VCaP (cell line): ENCODE measurements at regions not wholly inside any gene's neighbourhood (a gene's known extent, or its start where the extent isn't known, plus 50 kb on each side); places are given as distances from the start of the nearest gene placed in this dataset.

Experiments
- H3K27ac ChIP-seq: fragments of 450-650 bp; 2 replicates; pipeline ENCODE4 v1.5.1; 2017
- TF ChIP-seq, protein P1 (sequence below): fragments of 450-650 bp; conservative IDR thresholded peaks from 2 replicates; pipeline ENCODE4 v1.5.1; 2017; ENCODE audit warnings: mild to moderate bottlenecking, moderate library complexity

- no peak overlapping the region for H3K27ac ChIP-seq
- TF ChIP-seq, protein P1, sequence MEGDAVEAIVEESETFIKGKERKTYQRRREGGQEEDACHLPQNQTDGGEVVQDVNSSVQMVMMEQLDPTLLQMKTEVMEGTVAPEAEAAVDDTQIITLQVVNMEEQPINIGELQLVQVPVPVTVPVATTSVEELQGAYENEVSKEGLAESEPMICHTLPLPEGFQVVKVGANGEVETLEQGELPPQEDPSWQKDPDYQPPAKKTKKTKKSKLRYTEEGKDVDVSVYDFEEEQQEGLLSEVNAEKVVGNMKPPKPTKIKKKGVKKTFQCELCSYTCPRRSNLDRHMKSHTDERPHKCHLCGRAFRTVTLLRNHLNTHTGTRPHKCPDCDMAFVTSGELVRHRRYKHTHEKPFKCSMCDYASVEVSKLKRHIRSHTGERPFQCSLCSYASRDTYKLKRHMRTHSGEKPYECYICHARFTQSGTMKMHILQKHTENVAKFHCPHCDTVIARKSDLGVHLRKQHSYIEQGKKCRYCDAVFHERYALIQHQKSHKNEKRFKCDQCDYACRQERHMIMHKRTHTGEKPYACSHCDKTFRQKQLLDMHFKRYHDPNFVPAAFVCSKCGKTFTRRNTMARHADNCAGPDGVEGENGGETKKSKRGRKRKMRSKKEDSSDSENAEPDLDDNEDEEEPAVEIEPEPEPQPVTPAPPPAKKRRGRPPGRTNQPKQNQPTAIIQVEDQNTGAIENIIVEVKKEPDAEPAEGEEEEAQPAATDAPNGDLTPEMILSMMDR: no peak
Observed at GRCh38 chr3:99541181-99541580, 97.2 kb upstream of the COL8A1 start.

GRCh38 chr3:99537416-99537815 is 101.0 kb upstream of the COL8A1 start:
- H3K27ac ChIP-seq: no peak overlapping the region
- TF ChIP-seq, protein P1: no peak

GRCh38 chr3:99536555-99537314 is 101.7 kb upstream of the COL8A1 start:
- TF ChIP-seq, protein P1: no peak

DNA sequence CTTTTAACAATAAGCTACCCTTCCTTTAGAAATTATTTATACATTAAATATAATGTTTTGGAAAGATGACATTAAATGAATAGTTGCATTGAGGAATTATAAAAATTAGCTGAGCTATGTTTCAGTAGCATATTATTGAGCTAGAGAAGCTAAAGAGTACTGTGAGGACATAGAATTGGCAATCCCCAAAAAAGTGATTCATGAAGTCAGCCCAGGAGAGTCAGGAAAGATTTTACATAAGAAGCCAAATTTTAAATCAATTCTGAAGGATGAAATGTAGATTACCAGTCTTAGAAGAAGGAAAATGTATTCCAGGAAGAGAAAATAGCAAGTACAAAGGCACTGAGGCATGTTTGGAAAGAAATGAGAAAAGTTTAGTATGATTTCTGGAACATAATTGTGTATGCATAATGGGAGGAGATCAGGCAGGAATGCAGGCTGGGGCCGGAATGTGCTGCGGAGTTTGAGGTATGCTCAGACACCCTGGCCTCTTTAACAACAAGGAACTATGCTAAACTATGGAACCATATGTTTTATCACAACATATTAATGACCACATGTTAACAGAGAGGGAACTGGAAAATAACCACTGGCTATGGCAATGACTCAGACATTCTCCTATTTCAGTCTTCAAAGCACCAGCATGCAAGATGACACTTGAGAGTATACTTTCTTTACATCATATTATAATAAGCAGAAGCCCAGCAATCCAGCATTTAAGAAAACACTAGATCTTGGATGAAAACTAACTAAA is 103.3 kb upstream of the COL8A1 start:
- TF ChIP-seq, protein P1: no peak
- H3K27ac ChIP-seq: no peak overlapping the region

More at GRCh38 chr3:99536555-99537314, 101.7 kb upstream of the COL8A1 start:
- no peak overlapping the region for H3K27ac ChIP-seq

DNA sequence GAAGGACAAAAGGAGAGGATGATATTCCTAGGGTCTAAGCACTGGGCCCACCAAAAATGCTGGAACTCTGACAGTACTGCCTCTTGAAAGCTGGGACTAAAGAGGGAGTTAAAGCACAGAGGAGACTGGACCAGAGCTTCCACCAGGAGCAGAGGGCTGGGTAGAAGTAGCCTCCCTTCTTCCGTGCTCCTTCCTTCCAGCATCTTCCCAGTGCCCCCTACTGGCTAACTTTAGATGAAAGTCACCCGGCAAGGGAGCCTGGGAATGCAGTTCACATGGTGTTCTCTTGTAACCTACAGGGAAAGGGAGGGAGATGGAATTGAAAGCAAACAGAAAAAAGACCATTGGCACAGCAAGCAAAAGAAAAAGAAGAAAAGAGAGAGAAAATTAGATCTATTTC is 106.1 kb upstream of the COL8A1 start:
- no peak overlapping the region for H3K27ac ChIP-seq
- TF ChIP-seq, protein P1: peak; percentile 57

DNA sequence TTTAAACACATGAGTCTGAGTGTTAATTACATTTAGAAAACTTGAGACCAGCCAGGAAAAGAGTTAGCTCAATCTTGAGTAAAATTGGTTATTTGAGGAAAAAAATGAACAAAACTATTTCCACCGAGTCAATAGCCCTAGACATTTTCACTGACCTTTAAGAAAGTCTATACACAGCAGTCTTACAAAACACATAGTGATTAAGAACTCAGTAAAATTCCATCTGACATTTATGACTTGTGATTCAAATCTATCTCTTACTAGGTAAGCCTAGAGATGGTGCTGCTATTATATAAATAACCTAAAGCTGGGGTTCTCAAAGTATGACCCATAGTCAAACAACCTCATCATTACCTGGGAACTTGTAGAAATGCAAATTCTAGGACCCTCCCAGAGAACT is 109.1 kb upstream of the COL8A1 start:
- no peak overlapping the region for H3K27ac ChIP-seq
- TF ChIP-seq, protein P1: no peak

DNA sequence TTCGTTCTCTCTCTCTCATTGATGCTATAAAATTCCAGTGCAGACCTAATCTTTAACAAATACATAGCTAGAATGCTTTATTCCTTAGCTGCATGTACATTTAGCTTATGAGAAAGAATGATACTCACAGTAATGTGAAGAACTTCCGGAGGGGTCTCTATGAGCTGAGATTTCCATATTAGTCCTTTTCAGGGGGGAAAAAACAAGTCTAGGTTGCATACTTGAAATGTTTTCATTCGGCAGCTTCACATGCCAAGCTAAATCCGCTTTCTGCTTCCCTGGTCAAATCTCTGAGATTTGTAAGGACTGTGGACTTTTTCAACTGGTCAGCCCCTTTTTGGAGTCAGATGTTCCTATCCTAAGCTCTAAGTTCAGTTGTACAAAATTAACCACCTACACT is 111.5 kb upstream of the COL8A1 start:
- TF ChIP-seq, protein P1: no peak
- no peak overlapping the region for H3K27ac ChIP-seq
